K562 (cell line): ENCODE measurements at regions not wholly inside any gene's neighbourhood (a gene's known extent, or its start where the extent isn't known, plus 50 kb on each side); places are given as distances from the start of the nearest gene placed in this dataset.

Source experiments
- ATAC-seq: fragments of 200-7000 bp; cut with Tn5 transposase; 3 replicates; pipeline ENCODE4 v1.9.1; 2020; ENCODE audit warnings: moderate library complexity
- BruUV-seq: library from RNA; stranded (reverse); fragments of 400-500 nt; replicated peaks from 2 replicates; lab custom pipeline; 2021; lab: Mats Ljungman, UMichigan
- CTCF ChIA-PET: fragments of 300-600 bp; formaldehyde crosslinking; extraction: SDS; loops from one replicate; lab custom pipeline; 2021; ENCODE audit warnings: low intra/inter-chr PET ratio; lab: Yijun Ruan, JAX
- POLR2A ChIA-PET: fragments of 300-600, 350-650 bp; sonication (Branson Sonifier 250); formaldehyde crosslinking; extraction: SDS; loops from one replicate; lab custom pipeline; 2021; ENCODE audit warnings: antibody characterized with exemption, inconsistent platforms; lab: Yijun Ruan, JAX
- DNase-seq, 4 experiments: peaks; one replicate each; pipeline versions ENCODE4 v3.0.0 to v3.0.0-alpha.2; 2011 to 2018; ENCODE audit warnings: low spot score in 3 of 4, mixed read lengths in 3 of 4; ENCODE audit errors: extremely low read depth in 1 of 4
- FAIRE-seq: peaks from 2 replicates; lab custom pipeline; 2011; peaks lifted over from hg19 to GRCh38; lab: Jason Lieb, UNC
- H2AFZ ChIP-seq: 2 replicates; pipeline ENCODE4 v1.6.0; 2011; ENCODE audit warnings: low read depth, low read length, control low read depth, inconsistent platforms
- H3K27ac ChIP-seq: fragments of 200-600 bp; 3 replicates; pipeline ENCODE4 v1.8.0; 2011; ENCODE audit warnings: low read depth, mild to moderate bottlenecking, control low read depth, inconsistent platforms, low read length, moderate library complexity, mixed read lengths; ENCODE audit errors: extremely low read depth
- H3K27me3 ChIP-seq, 2 experiments: fragments of 300-600 bp in 1 of 2; 2 replicates in 1 of 2; 3 replicates in 1 of 2; pipeline versions ENCODE4 v1.6.0 to v1.8.0; 2011; ENCODE audit warnings: inconsistent platforms in 2 of 2, low read length in 2 of 2, mild to moderate bottlenecking in 1 of 2, mixed read lengths in 1 of 2, moderate library complexity in 1 of 2; ENCODE audit not compliant: control insufficient read depth in 2 of 2, insufficient read depth in 2 of 2
- H3K36me3 ChIP-seq: fragments of 300-600 bp; 3 replicates; pipeline ENCODE4 v1.8.0; 2011; ENCODE audit warnings: mild to moderate bottlenecking, low read length, inconsistent platforms; ENCODE audit not compliant: control insufficient read depth, insufficient read depth
- H3K4me1 ChIP-seq, 2 experiments: fragments of 200-600 bp in 1 of 2; replicated peaks in 1 of 2; 2 replicates in 1 of 2; 3 replicates in 1 of 2; pipeline versions ENCODE4 v1.5.1 to v1.8.0; 2011; ENCODE audit warnings: inconsistent platforms in 2 of 2, low read length in 2 of 2, mild to moderate bottlenecking in 1 of 2, mixed read lengths in 1 of 2, moderate library complexity in 1 of 2; ENCODE audit not compliant: control insufficient read depth in 2 of 2, insufficient read depth in 2 of 2
- H3K4me2 ChIP-seq: 2 replicates; pipeline ENCODE4 v1.6.1; 2011; ENCODE audit warnings: low read length, control low read depth, inconsistent platforms, mixed read lengths; ENCODE audit not compliant: insufficient read depth
- H3K4me3 ChIP-seq: fragments of 200-600 bp; sonication (generic), shearing (Covaris generic); 2 replicates; pipeline ENCODE4 v1.5.1; 2016; ENCODE audit warnings: control low read depth, inconsistent platforms
- H3K79me2 ChIP-seq: fragments of 200-600 bp; 3 replicates; pipeline ENCODE4 v1.8.0; 2011; ENCODE audit warnings: low read length, inconsistent platforms; ENCODE audit not compliant: control insufficient read depth, insufficient read depth
- H3K9ac ChIP-seq, 2 experiments: 2 replicates each; pipeline versions ENCODE4 v1.6.0 to v1.6.1; 2011; ENCODE audit warnings: low read depth in 2 of 2, low read length in 2 of 2, control low read depth in 1 of 2, inconsistent platforms in 1 of 2, mild to moderate bottlenecking in 1 of 2, mixed read lengths in 1 of 2; ENCODE audit not compliant: insufficient read depth in 1 of 2
- H3K9me1 ChIP-seq: one replicate; pipeline ENCODE4 v1.6.0; 2011; ENCODE audit warnings: inconsistent platforms, mild to moderate bottlenecking, low read length, moderate library complexity; ENCODE audit not compliant: control insufficient read depth, insufficient read depth
- H3K9me3 ChIP-seq: replicated peaks from 2 replicates; pipeline ENCODE4 v1.5.1; 2011; ENCODE audit warnings: low read depth, low read length, inconsistent platforms; ENCODE audit not compliant: control insufficient read depth, insufficient read depth
- H4K20me1 ChIP-seq: replicated peaks from 2 replicates; pipeline ENCODE4 v1.6.1; 2011; ENCODE audit warnings: low read length, inconsistent platforms, mixed read lengths; ENCODE audit not compliant: control insufficient read depth, insufficient read depth
- CBFA2T3 ChIP-seq: fragments of 450-650 bp; IDR thresholded peaks from 2 replicates; pipeline ENCODE4 v1.6.1; 2017
- ETV5 ChIP-seq: sonication (generic); formaldehyde crosslinking; IDR thresholded peaks from 2 replicates; pipeline ENCODE4 v1.4.0; 2020; ENCODE audit warnings: low read depth, mild to moderate bottlenecking, missing genetic modification reagents
- FOSL1 ChIP-seq: fragments of 200-800 bp; sonication (Bioruptor generic); conservative IDR thresholded peaks from 2 replicates; pipeline ENCODE4 v1.6.1; 2016; ENCODE audit warnings: missing genetic modification characterization, missing compliant biosample characterization
- HIVEP1 ChIP-seq: fragments of 250-450 bp; sonication (Bioruptor Pico); IDR thresholded peaks from 2 replicates; pipeline ENCODE4 v1.4.0; 2020; ENCODE audit warnings: mild to moderate bottlenecking
- HNRNPUL1 ChIP-seq: fragments of 200-400 bp; formaldehyde crosslinking; IDR thresholded peaks from 2 replicates; pipeline ENCODE4 v1.6.1; 2017; ENCODE audit warnings: low read length
- KDM5B ChIP-seq: fragments of 200-600 bp; sonication (generic); IDR thresholded peaks from 2 replicates; pipeline ENCODE4 v1.6.1; 2012; ENCODE audit warnings: low read depth, mild to moderate bottlenecking, moderate library complexity, low read length, control low read depth, inconsistent platforms; ENCODE audit not compliant: insufficient replicate concordance
- RUNX1 ChIP-seq: sonication (generic); IDR thresholded peaks from 2 replicates; pipeline ENCODE4 v1.6.1; 2016; ENCODE audit warnings: antibody characterized with exemption, low read depth
- WHSC1 ChIP-seq: IDR thresholded peaks from one replicate; pipeline ENCODE4 v1.6.1; 2012; ENCODE audit warnings: low read length, control low read depth, inconsistent platforms
- ZNF197 ChIP-seq: fragments of 200-800 bp; sonication (Bioruptor generic); IDR thresholded peaks from 2 replicates; pipeline ENCODE4 v1.6.1; 2016; ENCODE audit warnings: low read depth, missing genetic modification characterization, missing compliant biosample characterization
- ZNF311 ChIP-seq: fragments of 250-450 bp; sonication (Bioruptor Pico); IDR thresholded peaks from 2 replicates; pipeline ENCODE4 v1.4.0; 2020; ENCODE audit warnings: mild to moderate bottlenecking, moderate library complexity
- WGBS: fragments of 100-300 bp; shearing (Covaris generic); methylation state at CpG from one replicate; pipeline ENCODE4 v1.1.6; 2016; ENCODE audit warnings: low coverage, mixed read lengths; ENCODE audit not compliant: insufficient coverage; ENCODE audit errors: missing lambda C conversion rate; 5-methylcytosine and 5-hydroxymethylcytosine counted together
- in situ Hi-C: fragments of 300-500 bp; cut with MboI; formaldehyde crosslinking; loops from 4 replicates; pipeline ENCODE4 v1.15.0; 2018; ENCODE audit warnings: inconsistent platforms, mixed read lengths
- intact Hi-C: fragments of 100-400 bp; cut with micrococcal nuclease; formaldehyde crosslinking; loops from 2 replicates; pipeline ENCODE4 v1.14.2; 2022
- TF ChIP-seq, protein P1 (sequence below), 2 experiments: fragments of 450-650 bp in 1 of 2; sonication (generic) in 1 of 2; formaldehyde crosslinking; conservative IDR thresholded peaks; 2 replicates each; pipeline versions ENCODE4 v1.4.0 to v1.8.1; 2020 to 2022; ENCODE audit warnings: mild to moderate bottlenecking in 1 of 2, missing genetic modification reagents in 1 of 2
- TF ChIP-seq, protein P2 (sequence below): fragments of 250-450 bp; sonication (Bioruptor Pico); IDR thresholded peaks from 2 replicates; pipeline ENCODE4 v1.8.0; 2021; ENCODE audit warnings: mild to moderate bottlenecking, moderate library complexity
- TF ChIP-seq, protein P3 (sequence below), 2 experiments: IDR thresholded peaks; 2 replicates each; pipeline ENCODE4 v1.6.1; 2011; ENCODE audit warnings: borderline replicate concordance in 1 of 2, control low read depth in 1 of 2, low read depth in 1 of 2, low read length in 1 of 2, mild to moderate bottlenecking in 1 of 2, mixed read lengths in 1 of 2, moderate library complexity in 1 of 2; ENCODE audit not compliant: insufficient read depth in 1 of 2, insufficient read length in 1 of 2, poor library complexity in 1 of 2, severe bottlenecking in 1 of 2; ENCODE audit errors: extremely low read depth in 1 of 2

DNA sequence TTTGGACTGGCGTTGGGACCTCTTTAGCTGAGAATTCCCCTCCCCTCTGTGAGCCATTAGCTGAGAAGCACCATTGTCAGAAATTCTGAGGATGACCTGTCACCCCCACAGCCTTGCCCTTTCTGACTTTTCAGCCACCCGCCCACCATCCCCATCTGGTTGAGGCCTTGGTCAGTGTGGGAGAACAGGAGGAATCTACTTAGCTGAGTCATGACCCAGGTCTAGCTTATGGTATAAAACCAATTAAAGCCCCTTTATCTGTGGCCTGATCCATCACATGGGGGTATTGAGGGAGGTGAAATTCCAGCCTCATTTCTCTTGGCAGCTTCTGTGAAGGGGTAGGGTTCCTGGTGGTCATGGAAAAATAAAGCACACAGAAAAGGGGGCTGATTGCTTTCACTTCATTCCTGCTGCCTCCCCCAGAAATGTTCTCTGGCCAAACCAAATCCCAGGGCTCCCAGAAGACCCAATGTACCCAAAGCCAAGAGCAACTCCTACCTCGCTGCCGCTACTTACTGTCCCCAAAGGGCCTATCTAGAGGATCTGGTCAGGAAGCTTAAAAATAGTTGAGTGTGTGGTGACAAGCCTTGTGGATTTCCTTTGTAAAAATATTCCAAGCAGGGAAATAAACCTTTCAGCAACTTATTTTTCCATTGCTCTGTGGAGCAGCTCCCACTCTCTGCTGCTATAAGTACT lies 174.8 kb upstream of the TNC start:
- Histone ChIP-seq H3K36me3 (no peaks in the 10 kb centered on the region), H4K20me1 (no peaks in the 10 kb centered on the region), H3K79me2 (no peaks in the 10 kb centered on the region), H3K4me1 (no peaks in the 10 kb centered on the region), H3K9me3 (no peaks in the 10 kb centered on the region), H3K4me2 (no peak overlapping the region), H3K9ac (no peak overlapping the region), H3K9me1 (no peaks in the 10 kb centered on the region), H3K4me3 (no peak overlapping the region), H3K27ac (no peak overlapping the region)
- no TSS peak for BruUV-seq
- no peak for DNase-seq
- ATAC-seq = no peak
- intact Hi-C loops = no loop called here
- WGBS = 0% methylated on average over 4 of the region's 4 CpGs
- in situ Hi-C loops = no loop called here
- CTCF ChIA-PET = no interaction called here
- TF ChIP-seq RUNX1 = no peak
- no peak for TF ChIP-seq FOSL1 (tag)
- TF ChIP-seq, protein P1, sequence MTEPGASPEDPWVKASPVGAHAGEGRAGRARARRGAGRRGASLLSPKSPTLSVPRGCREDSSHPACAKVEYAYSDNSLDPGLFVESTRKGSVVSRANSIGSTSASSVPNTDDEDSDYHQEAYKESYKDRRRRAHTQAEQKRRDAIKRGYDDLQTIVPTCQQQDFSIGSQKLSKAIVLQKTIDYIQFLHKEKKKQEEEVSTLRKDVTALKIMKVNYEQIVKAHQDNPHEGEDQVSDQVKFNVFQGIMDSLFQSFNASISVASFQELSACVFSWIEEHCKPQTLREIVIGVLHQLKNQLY (CRISPR knock-in tag; conservative IDR thresholded peaks at IDR 0.05) = no peak
- no peak for TF ChIP-seq ETV5 (CRISPR knock-in tag)
- TF ChIP-seq, all 486 proteins: peak for 0
- Histone ChIP-seq H3K27me3 (no peaks in the 10 kb centered on the region), H2AFZ (no peak overlapping the region)
- no peak for FAIRE-seq
- POLR2A ChIA-PET = no interaction called here

DNA sequence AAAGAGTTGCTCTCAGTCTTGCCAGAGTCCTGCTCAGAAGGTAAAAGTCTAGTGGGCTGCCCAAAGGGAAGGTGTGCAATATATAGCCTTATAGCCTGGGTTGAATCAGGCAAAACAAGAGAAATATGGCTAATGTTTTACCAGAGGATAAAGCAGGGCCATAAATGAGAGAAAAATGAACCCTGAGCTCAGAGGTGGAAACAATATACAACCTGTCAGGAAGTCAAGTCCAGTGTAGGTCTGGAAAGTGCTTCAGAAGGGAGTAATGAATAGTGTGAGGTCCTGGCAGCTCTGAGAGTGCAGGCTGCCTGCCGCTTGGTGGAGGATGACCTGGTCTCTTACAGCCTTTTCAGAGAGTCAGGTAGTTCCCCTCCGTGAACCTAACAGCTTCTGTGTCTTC lies 177.8 kb upstream of the TNC start:
- intact Hi-C loops = no loop called here
- ChIA-PET POLR2A (interaction anchor here (0.6 kb wide), 2 partner anchors 11 to 91 kb away, joined by 3 read pairs; no protein-coding TSS in a partner anchor), CTCF (no interaction called here)
- DNase-seq = no peak
- no peaks in the 10 kb centered on the region for H3K27me3 ChIP-seq
- no peaks in the 10 kb centered on the region for H3K9me1 ChIP-seq
- H3K79me2 ChIP-seq = no peaks in the 10 kb centered on the region
- H3K36me3 ChIP-seq = no peaks in the 10 kb centered on the region
- in situ Hi-C loops = no loop called here
- 0% methylated on average over 2 of the region's 2 CpGs for WGBS
- no peak overlapping the region for H3K27ac ChIP-seq
- H3K4me2 ChIP-seq = no peak overlapping the region
- FAIRE-seq = no peak
- no peak for ATAC-seq
- no peak overlapping the region for H2AFZ ChIP-seq
- H3K4me3 ChIP-seq = no peak overlapping the region
- H3K4me1 ChIP-seq = no peaks in the 10 kb centered on the region
- H4K20me1 ChIP-seq = no peaks in the 10 kb centered on the region
- no TSS peak for BruUV-seq
- no peak overlapping the region for H3K9ac ChIP-seq
- H3K9me3 ChIP-seq = no peaks in the 10 kb centered on the region
- TF ChIP-seq ZNF311 (no peak), HNRNPUL1 (no peak), KDM5B (no peak), CBFA2T3 (no peak), ZNF197 (no peak), HIVEP1 (no peak), WHSC1 (no peak)
- TF ChIP-seq, protein P2, sequence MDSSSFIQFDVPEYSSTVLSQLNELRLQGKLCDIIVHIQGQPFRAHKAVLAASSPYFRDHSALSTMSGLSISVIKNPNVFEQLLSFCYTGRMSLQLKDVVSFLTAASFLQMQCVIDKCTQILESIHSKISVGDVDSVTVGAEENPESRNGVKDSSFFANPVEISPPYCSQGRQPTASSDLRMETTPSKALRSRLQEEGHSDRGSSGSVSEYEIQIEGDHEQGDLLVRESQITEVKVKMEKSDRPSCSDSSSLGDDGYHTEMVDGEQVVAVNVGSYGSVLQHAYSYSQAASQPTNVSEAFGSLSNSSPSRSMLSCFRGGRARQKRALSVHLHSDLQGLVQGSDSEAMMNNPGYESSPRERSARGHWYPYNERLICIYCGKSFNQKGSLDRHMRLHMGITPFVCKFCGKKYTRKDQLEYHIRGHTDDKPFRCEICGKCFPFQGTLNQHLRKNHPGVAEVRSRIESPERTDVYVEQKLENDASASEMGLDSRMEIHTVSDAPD = no peak
- TF ChIP-seq, protein P3, sequence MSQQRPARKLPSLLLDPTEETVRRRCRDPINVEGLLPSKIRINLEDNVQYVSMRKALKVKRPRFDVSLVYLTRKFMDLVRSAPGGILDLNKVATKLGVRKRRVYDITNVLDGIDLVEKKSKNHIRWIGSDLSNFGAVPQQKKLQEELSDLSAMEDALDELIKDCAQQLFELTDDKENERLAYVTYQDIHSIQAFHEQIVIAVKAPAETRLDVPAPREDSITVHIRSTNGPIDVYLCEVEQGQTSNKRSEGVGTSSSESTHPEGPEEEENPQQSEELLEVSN (IDR thresholded peaks at IDR 0.05; ENCODE audit: borderline replicate concordance in 1 of 2, extremely low read depth in 1 of 2, insufficient read depth in 1 of 2, insufficient read length in 1 of 2, low read depth in 1 of 2, low read length in 1 of 2, poor library complexity in 1 of 2, severe bottlenecking in 1 of 2) = no peak
